Neural cell (in vitro differentiated cells): ENCODE measurements at regions not wholly inside any gene's neighbourhood (a gene's known extent, or its start where the extent isn't known, plus 50 kb on each side); places are given as distances from the start of the nearest gene placed in this dataset.

Experiments used
- H2AFZ ChIP-seq: fragments of 200-600, 300-800 bp; sonication (generic), shearing (Covaris generic); 2 replicates; pipeline ENCODE4 v1.6.0; 2014; ENCODE audit warnings: low read depth, mild to moderate bottlenecking, antibody characterized with exemption, low read length, moderate library complexity
- H3F3A ChIP-seq: fragments of 200-600 bp; shearing (Covaris generic); 2 replicates; pipeline ENCODE4 v1.6.1; 2016; ENCODE audit warnings: mild to moderate bottlenecking, moderate library complexity, mixed read lengths, antibody characterized with exemption, low read length; ENCODE audit not compliant: insufficient read depth, poor library complexity, severe bottlenecking
- H3K27ac ChIP-seq: fragments of 200-600, 300-800 bp; sonication (generic), shearing (Covaris generic); 2 replicates; pipeline ENCODE4 v1.5.1; 2014; ENCODE audit warnings: mild to moderate bottlenecking, low read length, moderate library complexity
- H3K27me3 ChIP-seq: fragments of 300-800, 200-600 bp; sonication (generic), shearing (Covaris generic); 2 replicates; pipeline ENCODE4 v1.6.0; 2014; ENCODE audit warnings: mild to moderate bottlenecking, low read depth, low read length, moderate library complexity; ENCODE audit not compliant: insufficient read depth
- H3K36me3 ChIP-seq: fragments of 300-800, 200-600 bp; sonication (generic), shearing (Covaris generic); 2 replicates; pipeline ENCODE4 v1.5.1; 2014; ENCODE audit warnings: mild to moderate bottlenecking, antibody characterized with exemption, low read length, moderate library complexity; ENCODE audit not compliant: insufficient read depth
- H3K4me2 ChIP-seq: fragments of 300-800, 200-600 bp; sonication (generic), shearing (Covaris generic); 2 replicates; pipeline ENCODE4 v1.6.0; 2014; ENCODE audit warnings: mild to moderate bottlenecking, low read length
- H3K4me3 ChIP-seq: fragments of 300-800, 200-600 bp; sonication (generic), shearing (Covaris generic); 2 replicates; pipeline ENCODE4 v1.5.1; 2014; ENCODE audit warnings: mild to moderate bottlenecking, low read length, moderate library complexity
- H3K79me2 ChIP-seq: fragments of 200-600 bp; shearing (Covaris generic); replicated peaks from 2 replicates; pipeline ENCODE4 v1.6.0; 2014; ENCODE audit warnings: mild to moderate bottlenecking, low read length, moderate library complexity; ENCODE audit not compliant: insufficient read depth
- H3K9ac ChIP-seq: fragments of 300-800, 200-600 bp; sonication (generic), shearing (Covaris generic); 2 replicates; pipeline ENCODE4 v1.6.1; 2016; ENCODE audit warnings: mild to moderate bottlenecking, low read length, mixed read lengths
- H3K9me2 ChIP-seq: fragments of 200-600 bp; shearing (Covaris generic); 2 replicates; pipeline ENCODE4 v1.6.1; 2016; ENCODE audit warnings: mild to moderate bottlenecking, low read length, mixed read lengths; ENCODE audit not compliant: insufficient read depth
- H3K9me3 ChIP-seq: fragments of 200-600, 300-800 bp; sonication (generic), shearing (Covaris generic); 2 replicates; pipeline ENCODE4 v1.6.1; 2016; ENCODE audit warnings: mild to moderate bottlenecking, mixed run types, low read length, moderate library complexity, mixed read lengths
- H4K20me1 ChIP-seq: fragments of 200-600 bp; shearing (Covaris generic); 2 replicates; pipeline ENCODE4 v1.6.1; 2016; ENCODE audit warnings: mild to moderate bottlenecking, mixed run types; ENCODE audit not compliant: insufficient read depth
- CTCF ChIP-seq: fragments of 450-650 bp; IDR thresholded peaks from 2 replicates; pipeline ENCODE4 v1.5.1; 2014; ENCODE audit warnings: antibody characterized with exemption, mild to moderate bottlenecking, moderate library complexity; ENCODE audit not compliant: poor library complexity, severe bottlenecking
- EP300 ChIP-seq: fragments of 450-650 bp; conservative IDR thresholded peaks from 2 replicates; pipeline ENCODE4 v1.6.1; 2014; ENCODE audit warnings: antibody characterized with exemption, mild to moderate bottlenecking, moderate library complexity; ENCODE audit not compliant: poor library complexity, severe bottlenecking
- EZH2 ChIP-seq: fragments of 200-600, 300-800 bp; shearing (Covaris generic), sonication (generic); IDR thresholded peaks from 2 replicates; pipeline ENCODE4 v1.6.1; 2014; ENCODE audit warnings: antibody characterized with exemption, low read length, borderline replicate concordance, mild to moderate bottlenecking; ENCODE audit not compliant: insufficient read depth, poor library complexity, severe bottlenecking
- MXI1 ChIP-seq: fragments of 450-650 bp; conservative IDR thresholded peaks from 2 replicates; pipeline ENCODE4 v1.6.1; 2014; ENCODE audit warnings: antibody characterized with exemption, mild to moderate bottlenecking; ENCODE audit not compliant: poor library complexity, severe bottlenecking
- POLR2AphosphoS5 ChIP-seq: IDR thresholded peaks from 2 replicates; pipeline ENCODE4 v1.6.1; 2012
- RAD21 ChIP-seq: fragments of 450-650 bp; conservative IDR thresholded peaks from 2 replicates; pipeline ENCODE4 v1.6.1; 2014; ENCODE audit warnings: antibody characterized with exemption, mild to moderate bottlenecking, moderate library complexity
- REST ChIP-seq: IDR thresholded peaks from 2 replicates; pipeline ENCODE4 v1.6.1; 2012; ENCODE audit warnings: borderline replicate concordance
- SMC3 ChIP-seq: fragments of 450-650 bp; conservative IDR thresholded peaks from 2 replicates; pipeline ENCODE4 v1.6.1; 2014; ENCODE audit warnings: antibody characterized with exemption, mild to moderate bottlenecking, moderate library complexity; ENCODE audit not compliant: poor library complexity
- TAF1 ChIP-seq: IDR thresholded peaks from 2 replicates; pipeline ENCODE4 v1.6.1; 2012; ENCODE audit warnings: low read depth

- Histone ChIP-seq H3K4me2 (no peak overlapping the region), H3K36me3 (no peaks in the 10 kb centered on the region), H3K79me2 (peaks cover 3% of the 10 kb centered on the region), H4K20me1 (no peaks in the 10 kb centered on the region), H3K27me3 (no peaks in the 10 kb centered on the region), H2AFZ (no peak overlapping the region), H3K9me2 (no peaks in the 10 kb centered on the region), H3K4me3 (no peak overlapping the region), H3K9me3 (no peaks in the 10 kb centered on the region), H3K9ac (no peak overlapping the region), H3F3A (no peaks in the 10 kb centered on the region), H3K27ac (no peak overlapping the region)
- no peak for TF ChIP-seq POLR2AphosphoS5
- no peak for TF ChIP-seq SMC3
- no peak for TF ChIP-seq RAD21
Measured at GRCh38 chr14:100391173-100391572, 68.0 kb downstream of the SLC25A47 start.

- no peak for TF ChIP-seq POLR2AphosphoS5
- no peak for TF ChIP-seq TAF1
- no peak overlapping the region for H3K4me3 ChIP-seq
- no peaks in the 10 kb centered on the region for H3K79me2 ChIP-seq
- no peak overlapping the region for H3K9ac ChIP-seq
- no peaks in the 10 kb centered on the region for H3K9me3 ChIP-seq
- H3F3A ChIP-seq: no peaks in the 10 kb centered on the region
- H4K20me1 ChIP-seq: no peaks in the 10 kb centered on the region
- no peak overlapping the region for H3K4me2 ChIP-seq
- no peaks in the 10 kb centered on the region for H3K36me3 ChIP-seq
- no peak overlapping the region for H2AFZ ChIP-seq
- no peaks in the 10 kb centered on the region for H3K27me3 ChIP-seq
- H3K9me2 ChIP-seq: no peaks in the 10 kb centered on the region
- no peak overlapping the region for H3K27ac ChIP-seq
Measured at GRCh38 chr14:100391724-100392123, 68.6 kb downstream of the SLC25A47 start.

DNA sequence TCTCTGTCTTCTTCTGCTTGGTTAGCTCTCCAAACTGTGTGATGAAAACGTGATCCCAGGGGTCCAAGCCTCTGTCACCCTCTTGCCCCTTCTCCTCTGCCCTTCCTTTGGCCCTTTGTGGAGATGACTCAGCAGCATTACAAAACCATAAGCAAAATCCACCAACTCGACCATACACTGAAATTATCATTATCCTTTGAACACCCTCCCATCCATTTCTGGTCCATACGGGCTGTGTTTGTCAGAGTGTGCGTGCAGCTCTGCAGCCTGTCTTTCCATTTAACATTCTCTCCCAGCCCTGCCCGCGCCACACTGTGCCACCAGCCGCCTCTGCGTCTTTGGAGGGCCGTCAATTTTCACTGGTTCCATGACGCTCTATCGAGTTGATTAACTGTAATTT, 69.2 kb downstream of the SLC25A47 start:
- no peaks in the 10 kb centered on the region for H3K9me3 ChIP-seq
- H3F3A ChIP-seq: no peaks in the 10 kb centered on the region
- H4K20me1 ChIP-seq: no peaks in the 10 kb centered on the region
- no peak overlapping the region for H3K27ac ChIP-seq
- H3K9ac ChIP-seq: no peak overlapping the region
- TF ChIP-seq MXI1 (no peak), TAF1 (no peak), RAD21 (no peak), SMC3 (no peak), EP300 (no peak), REST (no peak), CTCF (no peak), EZH2 (no peak), POLR2AphosphoS5 (no peak)
- no peak overlapping the region for H3K4me2 ChIP-seq
- H3K79me2 ChIP-seq: no peaks in the 10 kb centered on the region
- no peak overlapping the region for H2AFZ ChIP-seq
- H3K36me3 ChIP-seq: no peaks in the 10 kb centered on the region
- H3K9me2 ChIP-seq: no peaks in the 10 kb centered on the region
- H3K4me3 ChIP-seq: no peak overlapping the region
- H3K27me3 ChIP-seq: no peaks in the 10 kb centered on the region
